Activated CD4-positive, alpha-beta T cell treated with anti-CD3 and anti-CD28 coated beads for 48 hours (primary cell): ENCODE measurements at regions not wholly inside any gene's neighbourhood (a gene's known extent, or its start where the extent isn't known, plus 50 kb on each side); places are given as distances from the start of the nearest gene placed in this dataset.

Source experiments
- DNase-seq: peaks from one replicate; pipeline ENCODE4 v3.0.0-alpha.2; 2020

DNA sequence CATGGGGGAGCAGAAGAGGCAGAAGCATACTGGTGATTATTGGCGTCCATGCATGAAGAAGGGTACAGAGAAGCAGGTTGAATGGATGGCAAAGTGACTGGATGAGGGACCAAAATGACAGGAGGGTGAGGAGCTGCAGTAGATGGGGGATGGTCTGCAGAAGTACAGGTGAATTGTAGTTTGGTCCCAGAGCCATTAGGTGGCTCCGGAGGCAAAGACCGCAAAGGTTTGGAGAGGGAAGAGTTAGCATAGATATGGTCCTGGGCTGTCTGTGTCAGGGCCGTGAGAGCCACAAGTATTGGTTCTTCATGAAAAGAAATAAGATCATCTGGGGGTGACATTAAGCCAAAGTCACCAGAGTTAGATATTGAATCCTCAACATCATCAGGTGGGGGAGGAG, 59.0 kb upstream of the ZNF726 start:
- DNase-seq = no peak

DNA sequence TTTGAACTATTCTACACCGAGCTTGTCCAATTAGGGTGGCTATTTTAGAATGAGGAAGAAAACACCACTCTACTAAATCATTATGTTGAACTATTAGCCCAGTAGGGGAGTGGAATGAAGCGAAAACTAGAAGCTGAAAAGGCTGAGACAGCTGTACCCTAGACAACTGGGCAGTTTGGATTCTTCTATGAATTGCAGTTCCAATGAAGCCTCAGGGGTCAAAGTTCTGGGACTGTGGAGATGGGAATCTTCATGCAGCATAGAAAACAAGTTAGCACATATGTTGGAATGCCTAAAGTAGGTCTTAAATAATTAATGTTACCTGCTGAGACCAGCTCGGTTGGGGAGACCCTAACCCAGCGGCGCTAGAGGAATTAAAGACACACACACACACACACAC, 62.7 kb upstream of the ZNF726 start:
- DNase-seq = no peak

DNA sequence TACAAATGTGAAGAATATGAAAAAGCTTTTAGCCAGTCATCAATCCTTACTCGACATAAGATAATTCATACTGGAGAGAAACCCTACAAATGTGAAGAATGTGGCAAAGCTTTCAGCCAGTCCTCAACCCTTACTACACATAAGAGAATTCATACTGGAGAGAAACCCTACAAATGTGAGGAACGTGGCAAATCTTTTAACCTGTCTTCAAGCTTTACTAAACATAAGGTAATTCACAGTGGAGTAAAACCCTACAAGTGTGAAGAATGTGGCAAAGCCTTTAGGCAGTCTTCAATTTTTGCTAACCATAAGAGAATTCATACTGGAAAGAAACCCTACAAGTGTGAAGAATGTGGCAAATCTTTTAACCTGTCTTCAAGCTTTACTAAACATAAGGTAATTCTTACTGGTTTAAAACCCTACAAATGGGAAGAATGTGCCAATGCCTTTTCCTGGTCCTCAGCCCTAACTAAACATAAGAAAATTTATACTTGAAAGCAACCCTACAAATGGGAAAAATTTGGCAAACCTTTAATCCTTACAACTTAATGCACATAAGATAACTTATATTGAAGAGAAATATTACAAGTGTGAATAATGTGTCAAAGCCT, 74.1 kb upstream of the ZNF681 start:
- no peak for DNase-seq

DNA sequence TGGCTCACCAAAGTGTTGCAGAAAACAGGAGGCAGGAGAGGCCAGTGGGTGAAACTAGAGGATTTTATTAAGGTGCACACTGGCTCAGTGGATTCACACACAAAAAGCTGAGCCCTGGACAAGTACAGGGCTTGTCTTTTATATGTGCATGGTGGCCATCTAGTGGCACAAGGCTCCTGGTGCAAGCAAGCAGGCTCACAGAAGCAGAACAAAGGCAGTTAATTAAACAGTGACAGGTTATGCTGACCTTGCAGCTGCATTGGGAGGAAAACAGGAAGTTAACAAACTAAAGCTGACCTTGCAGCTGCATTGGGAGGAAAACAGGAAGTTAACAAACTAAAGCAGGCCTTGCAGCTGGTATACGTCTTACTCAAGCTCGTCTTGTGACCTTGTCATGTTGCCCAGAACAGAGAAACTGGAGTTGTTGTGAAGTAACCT, 65.3 kb upstream of the ZNF681 start:
- peak; percentile 27 for DNase-seq

DNA sequence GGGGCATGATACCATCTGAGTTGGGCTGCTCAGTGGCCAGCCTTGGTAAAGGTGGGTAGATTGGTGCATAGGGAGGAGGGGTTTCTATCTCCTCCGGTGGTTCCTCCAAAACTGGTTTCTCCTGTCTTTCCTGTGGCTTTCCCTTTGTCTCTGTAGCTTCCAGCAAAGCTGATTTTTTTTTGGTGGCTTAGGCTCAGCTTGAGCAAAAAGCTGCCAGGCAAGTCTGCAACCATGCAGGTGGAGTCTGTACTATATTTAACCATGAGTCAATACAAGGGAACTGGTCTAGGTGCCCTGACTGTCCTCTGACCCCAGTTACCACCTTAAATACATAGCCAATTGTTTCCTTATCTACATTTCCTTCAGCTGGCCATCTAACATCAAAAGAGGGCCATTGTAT, 64.0 kb upstream of the ZNF681 start:
- DNase-seq = no peak

DNA sequence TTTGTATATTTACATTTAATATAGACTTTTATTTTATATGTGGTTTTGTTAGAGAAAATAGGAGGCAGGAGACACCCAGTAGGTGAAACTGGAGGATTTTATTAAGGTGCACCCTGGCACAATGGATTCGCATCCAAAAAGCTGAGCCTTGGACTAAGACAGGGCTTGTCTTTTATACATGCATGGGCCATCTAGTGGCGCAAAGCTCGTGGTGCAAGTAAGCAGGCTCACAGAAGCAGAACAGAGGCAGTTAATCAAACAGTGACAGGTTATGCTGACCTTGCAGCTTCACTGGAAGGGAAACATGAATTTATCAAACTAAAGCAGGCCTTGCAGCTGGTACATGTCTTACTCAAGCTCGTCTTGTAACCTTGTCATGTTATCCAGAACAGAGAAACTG, 58.8 kb upstream of the ZNF681 start:
- DNase-seq = peak; percentile 56

DNA sequence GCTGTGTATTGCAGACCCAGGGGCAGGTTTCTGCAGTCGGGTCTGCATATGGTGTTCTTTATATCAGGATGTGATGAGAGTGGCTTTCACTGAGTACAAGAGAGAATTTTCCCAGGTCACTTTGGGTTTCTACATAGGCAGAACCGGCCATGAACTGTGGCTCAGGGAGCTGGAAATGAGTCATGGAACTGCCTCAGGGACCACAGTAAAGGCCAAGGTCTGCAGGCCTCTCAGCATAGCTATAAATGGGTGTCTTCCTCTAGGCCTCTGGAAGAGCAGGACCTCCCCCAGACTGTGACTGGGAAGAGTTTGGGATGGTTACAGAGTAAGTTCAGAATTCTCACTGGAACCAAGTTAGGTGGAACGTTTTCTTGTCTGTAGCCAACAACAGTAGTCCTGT, 51.8 kb upstream of the ZNF681 start:
- no peak for DNase-seq
